Osteocyte (in vitro differentiated cells): ENCODE measurements at regions not wholly inside any gene's neighbourhood (a gene's known extent, or its start where the extent isn't known, plus 50 kb on each side); places are given as distances from the start of the nearest gene placed in this dataset.

ENCODE experiments used
- DNase-seq: peaks from one replicate; pipeline ENCODE4 v3.0.0; 2021; ENCODE audit warnings: mixed read lengths; ENCODE audit not compliant: unreplicated experiment; ENCODE audit errors: extremely low spot score
- H3K27ac Mint-ChIP-seq: one replicate; pipeline ENCODE4 v1.8.0; 2021; ENCODE audit warnings: mild to moderate bottlenecking, mixed read lengths; ENCODE audit not compliant: unreplicated experiment
- H3K27me3 Mint-ChIP-seq: one replicate; pipeline ENCODE4 v1.8.0; 2021; ENCODE audit warnings: mixed read lengths; ENCODE audit not compliant: unreplicated experiment
- H3K36me3 Mint-ChIP-seq: one replicate; pipeline ENCODE4 v1.8.0; 2021; ENCODE audit warnings: mixed read lengths; ENCODE audit not compliant: unreplicated experiment
- H3K4me1 Mint-ChIP-seq: one replicate; pipeline ENCODE4 v1.8.0; 2021; ENCODE audit warnings: mixed read lengths; ENCODE audit not compliant: unreplicated experiment
- H3K4me3 Mint-ChIP-seq: one replicate; pipeline ENCODE4 v1.8.0; 2021; ENCODE audit warnings: mild to moderate bottlenecking, moderate library complexity, mixed read lengths; ENCODE audit not compliant: unreplicated experiment
- H3K9me3 Mint-ChIP-seq: one replicate; pipeline ENCODE4 v1.8.0; 2021; ENCODE audit warnings: mixed read lengths; ENCODE audit not compliant: unreplicated experiment
- CTCF ChIP-seq: fragments of 200-600 bp; sonication (generic); IDR thresholded peaks from 2 replicates; pipeline ENCODE4 v1.5.0; 2021; ENCODE audit warnings: antibody characterized with exemption, mild to moderate bottlenecking, moderate library complexity

- H3K9me3 Mint-ChIP-seq, result no peaks in the 10 kb centered on the region
- TF ChIP-seq CTCF, result no peak
- H3K27me3 Mint-ChIP-seq, result peaks cover 22% of the 10 kb centered on the region
- no peaks in the 10 kb centered on the region for H3K4me1 Mint-ChIP-seq
- H3K4me3 Mint-ChIP-seq, result no peak overlapping the region
- no peak overlapping the region for H3K27ac Mint-ChIP-seq
- DNase-seq, result no peak
- H3K36me3 Mint-ChIP-seq, result no peaks in the 10 kb centered on the region
These were observed 144.0 kb downstream of the SEC23A start for GRCh38 chr14:38959021-38959420.

GRCh38 chr14:38958589-38958988 is 144.4 kb downstream of the SEC23A start:
- Mint-ChIP-seq H3K27ac (no peak overlapping the region), H3K4me3 (no peak overlapping the region), H3K27me3 (peaks cover 22% of the 10 kb centered on the region), H3K4me1 (no peaks in the 10 kb centered on the region), H3K9me3 (no peaks in the 10 kb centered on the region), H3K36me3 (no peaks in the 10 kb centered on the region)
- TF ChIP-seq CTCF, result no peak
- DNase-seq, result no peak

- Mint-ChIP-seq H3K9me3 (peaks cover 4% of the 10 kb centered on the region), H3K4me1 (peaks cover 26% of the 10 kb centered on the region), H3K27ac (peak overlapping the region; percentile 38), H3K4me3 (no peak overlapping the region), H3K27me3 (peaks cover 5% of the 10 kb centered on the region), H3K36me3 (no peaks in the 10 kb centered on the region)
- no peak for TF ChIP-seq CTCF
- DNase-seq, result no peak
These were observed 151.6 kb downstream of the SEC23A start for GRCh38 chr14:38951451-38951850.

GRCh38 chr14:38950676-38951075 is 152.4 kb downstream of the SEC23A start:
- Mint-ChIP-seq H3K27ac (no peak overlapping the region), H3K36me3 (no peaks in the 10 kb centered on the region), H3K9me3 (peaks cover 4% of the 10 kb centered on the region), H3K4me3 (no peak overlapping the region), H3K27me3 (peaks cover under 1% of the 10 kb centered on the region), H3K4me1 (peaks cover 26% of the 10 kb centered on the region)
- no peak for DNase-seq
- TF ChIP-seq CTCF, result no peak

GRCh38 chr14:38948576-38948975 is 154.5 kb downstream of the SEC23A start:
- H3K36me3 Mint-ChIP-seq, result no peaks in the 10 kb centered on the region
- H3K9me3 Mint-ChIP-seq, result peaks cover 4% of the 10 kb centered on the region

More at GRCh38 chr14:38948576-38948975, 154.5 kb downstream of the SEC23A start:
- Mint-ChIP-seq H3K27me3 (peaks cover 7% of the 10 kb centered on the region), H3K4me1 (peaks cover 26% of the 10 kb centered on the region), H3K27ac (no peak overlapping the region), H3K4me3 (no peak overlapping the region)
- TF ChIP-seq CTCF, result no peak
- no peak for DNase-seq
